ENCODE measurements at regions not wholly inside any gene's neighbourhood (a gene's known extent, or its start where the extent isn't known, plus 50 kb on each side); places are given as distances from the start of the nearest gene placed in this dataset.

DNA sequence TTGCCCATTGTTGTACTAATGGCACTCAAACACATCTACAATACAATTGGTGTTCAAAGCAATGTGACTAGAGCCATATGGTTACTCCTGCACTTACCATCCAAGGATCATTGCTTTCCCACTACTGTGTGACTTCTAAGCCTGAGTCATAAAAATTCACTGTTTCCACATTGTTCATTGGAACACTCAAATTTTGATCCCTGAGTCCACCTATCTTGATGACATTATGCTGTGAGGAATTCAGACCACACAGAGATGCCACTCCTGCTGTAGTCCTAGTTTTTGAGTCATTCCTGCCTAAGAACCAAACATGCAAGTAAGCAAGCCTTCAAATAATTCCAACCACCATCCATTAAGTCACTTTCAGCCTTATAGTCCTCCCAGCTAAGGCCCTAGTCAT, 176.2 kb downstream of the EFHB start:
- ATAC-seq (no peak), DNase-seq (ENCODE audit: low spot score) (no peak)
- H3K27me3 Mint-ChIP-seq (ENCODE audit: low read depth), result no peaks in the 10 kb centered on the region
- POLR2A ChIA-PET, result no interaction called here
- TF ChIP-seq, protein P1, sequence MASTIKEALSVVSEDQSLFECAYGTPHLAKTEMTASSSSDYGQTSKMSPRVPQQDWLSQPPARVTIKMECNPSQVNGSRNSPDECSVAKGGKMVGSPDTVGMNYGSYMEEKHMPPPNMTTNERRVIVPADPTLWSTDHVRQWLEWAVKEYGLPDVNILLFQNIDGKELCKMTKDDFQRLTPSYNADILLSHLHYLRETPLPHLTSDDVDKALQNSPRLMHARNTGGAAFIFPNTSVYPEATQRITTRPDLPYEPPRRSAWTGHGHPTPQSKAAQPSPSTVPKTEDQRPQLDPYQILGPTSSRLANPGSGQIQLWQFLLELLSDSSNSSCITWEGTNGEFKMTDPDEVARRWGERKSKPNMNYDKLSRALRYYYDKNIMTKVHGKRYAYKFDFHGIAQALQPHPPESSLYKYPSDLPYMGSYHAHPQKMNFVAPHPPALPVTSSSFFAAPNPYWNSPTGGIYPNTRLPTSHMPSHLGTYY (CRISPR knock-in tag; IDR thresholded peaks at IDR 0.05), result no peak
- TF ChIP-seq IRF2 (CRISPR knock-in tag; IDR thresholded peaks at IDR 0.05; ENCODE audit: borderline replicate concordance, low read depth) (no peak), GABPB1 (CRISPR knock-in tag; IDR thresholded peaks at IDR 0.05) (no peak), GRHL2 (CRISPR knock-in tag; IDR thresholded peaks at IDR 0.05; ENCODE audit: insufficient replicate concordance, severe bottlenecking) (no peak), RELA (CRISPR knock-in tag; IDR thresholded peaks at IDR 0.05; ENCODE audit: borderline replicate concordance) (no peak), MYBL2 (CRISPR knock-in tag; IDR thresholded peaks at IDR 0.05) (no peak), JUN (CRISPR knock-in tag; IDR thresholded peaks at IDR 0.05) (no peak), FOXP1 (CRISPR knock-in tag; IDR thresholded peaks at IDR 0.05; ENCODE audit: borderline replicate concordance) (no peak), FOXJ3 (CRISPR knock-in tag; IDR thresholded peaks at IDR 0.05; ENCODE audit: borderline replicate concordance) (no peak)
- TF ChIP-seq, protein P2, sequence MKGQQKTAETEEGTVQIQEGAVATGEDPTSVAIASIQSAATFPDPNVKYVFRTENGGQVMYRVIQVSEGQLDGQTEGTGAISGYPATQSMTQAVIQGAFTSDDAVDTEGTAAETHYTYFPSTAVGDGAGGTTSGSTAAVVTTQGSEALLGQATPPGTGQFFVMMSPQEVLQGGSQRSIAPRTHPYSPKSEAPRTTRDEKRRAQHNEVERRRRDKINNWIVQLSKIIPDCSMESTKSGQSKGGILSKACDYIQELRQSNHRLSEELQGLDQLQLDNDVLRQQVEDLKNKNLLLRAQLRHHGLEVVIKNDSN (CRISPR knock-in tag; IDR thresholded peaks at IDR 0.05), result no peak
- TF ChIP-seq, protein P3, sequence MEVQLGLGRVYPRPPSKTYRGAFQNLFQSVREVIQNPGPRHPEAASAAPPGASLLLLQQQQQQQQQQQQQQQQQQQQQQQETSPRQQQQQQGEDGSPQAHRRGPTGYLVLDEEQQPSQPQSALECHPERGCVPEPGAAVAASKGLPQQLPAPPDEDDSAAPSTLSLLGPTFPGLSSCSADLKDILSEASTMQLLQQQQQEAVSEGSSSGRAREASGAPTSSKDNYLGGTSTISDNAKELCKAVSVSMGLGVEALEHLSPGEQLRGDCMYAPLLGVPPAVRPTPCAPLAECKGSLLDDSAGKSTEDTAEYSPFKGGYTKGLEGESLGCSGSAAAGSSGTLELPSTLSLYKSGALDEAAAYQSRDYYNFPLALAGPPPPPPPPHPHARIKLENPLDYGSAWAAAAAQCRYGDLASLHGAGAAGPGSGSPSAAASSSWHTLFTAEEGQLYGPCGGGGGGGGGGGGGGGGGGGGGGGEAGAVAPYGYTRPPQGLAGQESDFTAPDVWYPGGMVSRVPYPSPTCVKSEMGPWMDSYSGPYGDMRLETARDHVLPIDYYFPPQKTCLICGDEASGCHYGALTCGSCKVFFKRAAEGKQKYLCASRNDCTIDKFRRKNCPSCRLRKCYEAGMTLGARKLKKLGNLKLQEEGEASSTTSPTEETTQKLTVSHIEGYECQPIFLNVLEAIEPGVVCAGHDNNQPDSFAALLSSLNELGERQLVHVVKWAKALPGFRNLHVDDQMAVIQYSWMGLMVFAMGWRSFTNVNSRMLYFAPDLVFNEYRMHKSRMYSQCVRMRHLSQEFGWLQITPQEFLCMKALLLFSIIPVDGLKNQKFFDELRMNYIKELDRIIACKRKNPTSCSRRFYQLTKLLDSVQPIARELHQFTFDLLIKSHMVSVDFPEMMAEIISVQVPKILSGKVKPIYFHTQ (CRISPR knock-in tag; IDR thresholded peaks at IDR 0.05), result no peak
- H3K4me3 Mint-ChIP-seq, result no peak overlapping the region
- no peak overlapping the region for H3K27ac Mint-ChIP-seq
- peaks cover 15% of the 10 kb centered on the region for H3K9me3 Mint-ChIP-seq
- H3K36me3 Mint-ChIP-seq, result no peaks in the 10 kb centered on the region; the same call in 1 of the 2 replicates
- CTCF ChIA-PET, result no interaction called here
- H3K4me1 Mint-ChIP-seq, result peaks cover 10% of the 10 kb centered on the region

DNA sequence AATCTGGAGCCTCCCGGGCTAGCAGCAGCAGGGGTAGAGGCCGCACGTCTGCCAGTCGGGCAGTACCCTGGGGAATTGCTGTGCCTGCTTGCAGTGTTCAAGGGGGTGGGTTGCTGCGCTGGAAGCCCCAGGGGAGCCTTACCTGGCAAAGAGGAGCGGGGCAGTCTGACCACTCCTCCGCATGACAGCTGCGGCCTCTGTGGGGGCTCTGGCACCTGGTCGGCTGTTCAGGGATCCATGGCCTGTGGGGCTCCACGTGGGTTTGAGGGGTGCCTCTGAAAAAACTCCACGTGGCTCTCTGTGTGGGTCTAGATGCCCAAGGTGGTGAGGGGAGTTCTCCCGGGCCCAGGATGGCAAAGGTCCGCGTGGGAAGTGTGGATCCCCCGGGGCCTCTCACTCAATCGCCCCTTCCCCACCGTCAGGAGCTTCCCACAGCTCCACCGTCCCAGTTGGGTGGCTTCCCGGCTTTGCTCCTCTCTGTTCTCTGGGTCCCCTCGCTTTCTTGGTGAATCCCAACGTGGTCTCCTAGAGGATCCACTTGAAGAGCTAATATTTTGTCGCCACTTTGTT, 184.5 kb downstream of the EFHB start:
- no peaks in the 10 kb centered on the region; the same call in 1 of the 2 replicates for H3K36me3 Mint-ChIP-seq
- TF ChIP-seq, protein P4, sequence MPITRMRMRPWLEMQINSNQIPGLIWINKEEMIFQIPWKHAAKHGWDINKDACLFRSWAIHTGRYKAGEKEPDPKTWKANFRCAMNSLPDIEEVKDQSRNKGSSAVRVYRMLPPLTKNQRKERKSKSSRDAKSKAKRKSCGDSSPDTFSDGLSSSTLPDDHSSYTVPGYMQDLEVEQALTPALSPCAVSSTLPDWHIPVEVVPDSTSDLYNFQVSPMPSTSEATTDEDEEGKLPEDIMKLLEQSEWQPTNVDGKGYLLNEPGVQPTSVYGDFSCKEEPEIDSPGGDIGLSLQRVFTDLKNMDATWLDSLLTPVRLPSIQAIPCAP (CRISPR knock-in tag; IDR thresholded peaks at IDR 0.05), result no peak
- TF ChIP-seq, protein P5, sequence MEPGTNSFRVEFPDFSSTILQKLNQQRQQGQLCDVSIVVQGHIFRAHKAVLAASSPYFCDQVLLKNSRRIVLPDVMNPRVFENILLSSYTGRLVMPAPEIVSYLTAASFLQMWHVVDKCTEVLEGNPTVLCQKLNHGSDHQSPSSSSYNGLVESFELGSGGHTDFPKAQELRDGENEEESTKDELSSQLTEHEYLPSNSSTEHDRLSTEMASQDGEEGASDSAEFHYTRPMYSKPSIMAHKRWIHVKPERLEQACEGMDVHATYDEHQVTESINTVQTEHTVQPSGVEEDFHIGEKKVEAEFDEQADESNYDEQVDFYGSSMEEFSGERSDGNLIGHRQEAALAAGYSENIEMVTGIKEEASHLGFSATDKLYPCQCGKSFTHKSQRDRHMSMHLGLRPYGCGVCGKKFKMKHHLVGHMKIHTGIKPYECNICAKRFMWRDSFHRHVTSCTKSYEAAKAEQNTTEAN (CRISPR knock-in tag; IDR thresholded peaks at IDR 0.05), result no peak
- TF ChIP-seq, protein P6, sequence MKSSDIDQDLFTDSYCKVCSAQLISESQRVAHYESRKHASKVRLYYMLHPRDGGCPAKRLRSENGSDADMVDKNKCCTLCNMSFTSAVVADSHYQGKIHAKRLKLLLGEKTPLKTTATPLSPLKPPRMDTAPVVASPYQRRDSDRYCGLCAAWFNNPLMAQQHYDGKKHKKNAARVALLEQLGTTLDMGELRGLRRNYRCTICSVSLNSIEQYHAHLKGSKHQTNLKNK (CRISPR knock-in tag; IDR thresholded peaks at IDR 0.05), result no peak
- POLR2A ChIA-PET, result no interaction called here
- peaks cover 9% of the 10 kb centered on the region for H3K9me3 Mint-ChIP-seq
- H3K27ac Mint-ChIP-seq, result no peak overlapping the region
- no peak overlapping the region for H3K4me3 Mint-ChIP-seq
- peaks cover 8% of the 10 kb centered on the region for H3K4me1 Mint-ChIP-seq
- no peak for ATAC-seq
- no peak for DNase-seq (ENCODE audit: low spot score)
- H3K27me3 Mint-ChIP-seq (ENCODE audit: low read depth), result no peaks in the 10 kb centered on the region
- CTCF ChIA-PET, result no interaction called here

Measured in WTC11 (cell line).